Naive thymus-derived CD4-positive, alpha-beta T cell (primary cell): ENCODE measurements at regions not wholly inside any gene's neighbourhood (a gene's known extent, or its start where the extent isn't known, plus 50 kb on each side); places are given as distances from the start of the nearest gene placed in this dataset.
"Not testable (repeated sequence)": the region's sequence is repeated elsewhere in the genome, so short reads cannot be mapped to it uniquely, and the experiment has no call there.

ENCODE experiments used
- ATAC-seq: fragments of 150-1000 bp; cut with Tn5 transposase; 2 replicates; pipeline ENCODE4 v1.10.0; 2021; ENCODE audit warnings: mild to moderate bottlenecking, moderate library complexity
- CTCF ChIA-PET: fragments of 350-600 bp; sonication (Branson Sonifier 250); formaldehyde crosslinking; loops from one replicate; lab custom pipeline; 2021; ENCODE audit warnings: antibody characterized with exemption; lab: Charles Lee
- POLR2A ChIA-PET: fragments of 350-600 bp; sonication (Branson Sonifier 250); formaldehyde crosslinking; loops from one replicate; lab custom pipeline; 2021; ENCODE audit warnings: antibody characterized with exemption, inconsistent platforms; lab: Charles Lee
- DNase-seq, 9 donors: peaks; one replicate each; pipeline versions ENCODE4 v3.0.0 to v3.0.0-alpha.2; 2020 to 2022; ENCODE audit warnings: mixed read lengths in 1 of 9
- H3K27ac ChIP-seq: one replicate; pipeline ENCODE4 v1.7.0; 2013; ENCODE audit warnings: mild to moderate bottlenecking, low read depth, low read length, moderate library complexity
- H3K27me3 ChIP-seq, 2 donors: one replicate each; pipeline ENCODE4 v1.7.0; 2013; ENCODE audit warnings: low read length in 2 of 2, mild to moderate bottlenecking in 2 of 2, moderate library complexity in 2 of 2; ENCODE audit not compliant: control insufficient read depth in 2 of 2, insufficient read depth in 2 of 2
- H3K36me3 ChIP-seq, 3 experiments: 1 replicate in 2 of 3; 2 replicates in 1 of 3; pipeline ENCODE4 v1.7.0; 2013; ENCODE audit warnings: low read length in 3 of 3, mild to moderate bottlenecking in 3 of 3, moderate library complexity in 1 of 3; ENCODE audit not compliant: insufficient read depth in 3 of 3, control insufficient read depth in 2 of 3
- H3K4me1 ChIP-seq, 2 donors: one replicate each; pipeline ENCODE4 v1.7.0; 2013; ENCODE audit warnings: low read length in 2 of 2, mild to moderate bottlenecking in 2 of 2, moderate library complexity in 1 of 2; ENCODE audit not compliant: control insufficient read depth in 2 of 2, insufficient read depth in 2 of 2
- H3K4me3 ChIP-seq: 2 replicates; pipeline ENCODE4 v1.7.0; 2013; ENCODE audit warnings: mild to moderate bottlenecking, low read length
- H3K9me3 ChIP-seq, 3 experiments: 1 replicate in 2 of 3; 2 replicates in 1 of 3; pipeline ENCODE4 v1.7.0; 2013; ENCODE audit warnings: low read length in 3 of 3; ENCODE audit not compliant: control insufficient read depth in 2 of 3
- H3K27ac Mint-ChIP-seq, 9 donors: one replicate each; pipeline ENCODE4 v1.8.0; 2020 to 2022; ENCODE audit warnings: mixed read lengths in 9 of 9, mild to moderate bottlenecking in 8 of 9, moderate library complexity in 5 of 9, inconsistent platforms in 2 of 9
- H3K27me3 Mint-ChIP-seq, 5 donors: one replicate each; pipeline ENCODE4 v1.8.0; 2021 to 2022; ENCODE audit warnings: mixed read lengths in 5 of 5, mild to moderate bottlenecking in 1 of 5
- H3K36me3 Mint-ChIP-seq, 5 donors: one replicate each; pipeline ENCODE4 v1.8.0; 2020 to 2022; ENCODE audit warnings: mixed read lengths in 5 of 5, mild to moderate bottlenecking in 3 of 5, inconsistent platforms in 1 of 5
- H3K4me1 Mint-ChIP-seq, 7 donors: one replicate each; pipeline ENCODE4 v1.8.0; 2020 to 2022; ENCODE audit warnings: mixed read lengths in 7 of 7, mild to moderate bottlenecking in 3 of 7, inconsistent platforms in 1 of 7
- H3K4me3 Mint-ChIP-seq, 10 donors: one replicate each; pipeline ENCODE4 v1.8.0; 2020 to 2022; ENCODE audit warnings: mild to moderate bottlenecking in 10 of 10, mixed read lengths in 10 of 10, moderate library complexity in 6 of 10, inconsistent platforms in 2 of 10
- H3K9me3 Mint-ChIP-seq, 11 donors: one replicate each; pipeline ENCODE4 v1.8.0; 2020 to 2022; ENCODE audit warnings: mixed read lengths in 11 of 11, mild to moderate bottlenecking in 4 of 11, inconsistent platforms in 1 of 11, moderate library complexity in 1 of 11
- intact Hi-C, 2 donors: fragments of 100-400 bp; cut with micrococcal nuclease; formaldehyde crosslinking; loops; one replicate each; pipeline ENCODE4 v1.15.1; 2023

DNA sequence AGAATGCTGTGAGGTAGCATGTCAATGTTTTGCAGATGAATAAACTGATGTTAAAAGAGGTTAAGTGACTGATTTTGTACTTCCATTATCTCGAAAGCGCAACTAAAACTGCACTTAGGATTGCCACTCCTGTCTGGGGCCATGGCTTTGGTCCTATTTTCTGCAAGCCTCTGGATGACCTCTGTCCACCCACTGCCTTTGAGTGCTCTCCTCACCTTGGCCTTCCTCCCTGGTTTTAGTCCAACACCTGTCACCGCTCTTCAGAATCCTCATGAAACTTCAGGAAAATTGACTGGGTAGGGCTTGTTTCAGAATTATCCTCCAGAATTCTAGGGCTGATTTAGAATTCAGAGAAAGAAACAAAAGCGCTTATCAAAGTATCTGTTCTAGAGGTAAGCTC lies 51.1 kb upstream of the HNMT start:
- intact Hi-C loops, result no loop called here
- POLR2A ChIA-PET, result no interaction called here
- H3K4me1 Mint-ChIP-seq, result no peaks in the 10 kb centered on the region
- CTCF ChIA-PET, result interaction anchor here (1.6 kb wide), 1 partner anchor 914 kb away, joined by 4 read pairs; no protein-coding TSS in a partner anchor
- Histone ChIP-seq H3K9me3 (no peaks in the 10 kb centered on the region), H3K27me3 (no peaks in the 10 kb centered on the region), H3K27ac (no peak overlapping the region), H3K36me3 (no peaks in the 10 kb centered on the region), H3K4me1 (no peaks in the 10 kb centered on the region), H3K4me3 (no peak overlapping the region)
- H3K36me3 Mint-ChIP-seq, result no peaks in the 10 kb centered on the region
- no peak overlapping the region for H3K27ac Mint-ChIP-seq
- DNase-seq (no peak), ATAC-seq (no peak)
- peaks cover 0 to 24% (median 5%) of the 10 kb centered on the region in 5 donors for H3K27me3 Mint-ChIP-seq
- no peaks in the 10 kb centered on the region for H3K9me3 Mint-ChIP-seq
- no peak overlapping the region for H3K4me3 Mint-ChIP-seq

DNA sequence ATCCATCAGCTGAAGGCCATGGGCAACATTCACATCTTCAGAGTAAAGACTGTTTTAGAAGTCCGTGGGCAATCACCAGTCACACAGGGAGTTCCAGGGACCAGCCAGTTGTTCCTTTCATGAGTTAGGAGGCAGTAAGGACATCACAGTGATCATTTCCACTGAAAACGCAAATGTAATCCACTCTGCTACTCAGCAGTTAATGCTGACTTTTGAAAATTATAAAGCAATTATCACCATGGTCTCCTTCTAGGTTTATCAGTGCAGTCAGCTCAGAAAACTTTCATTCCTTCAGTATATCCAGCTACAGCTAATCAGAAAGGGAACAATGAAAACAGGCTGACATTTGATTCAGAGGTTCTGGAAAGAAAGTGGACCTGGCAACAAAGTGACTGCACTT lies 50.6 kb upstream of the HNMT start:
- intact Hi-C loops, ATAC-seq, H3K27ac ChIP-seq, H3K27me3 ChIP-seq, H3K9me3 ChIP-seq, H3K4me3 Mint-ChIP-seq, H3K27ac Mint-ChIP-seq, H3K4me1 ChIP-seq, POLR2A ChIA-PET, H3K4me3 ChIP-seq, DNase-seq, H3K36me3 Mint-ChIP-seq, H3K36me3 ChIP-seq, H3K4me1 Mint-ChIP-seq, H3K9me3 Mint-ChIP-seq: not testable (repeated sequence)
- H3K27me3 Mint-ChIP-seq, result peaks cover 0 to 23% (median 5%) of the 10 kb centered on the region in 5 donors
- CTCF ChIA-PET, result interaction anchor here (1.6 kb wide), 1 partner anchor 913 kb away, joined by 4 read pairs; no protein-coding TSS in a partner anchor
